Gastroesophageal sphincter (tissue), 3 donors: ENCODE measurements at regions not wholly inside any gene's neighbourhood (a gene's known extent, or its start where the extent isn't known, plus 50 kb on each side); places are given as distances from the start of the nearest gene placed in this dataset.

Source experiments
- EP300 ChIP-seq: sonication (generic); formaldehyde crosslinking; IDR thresholded peaks from one replicate; pipeline ENCODE4 v1.6.1; 2017; ENCODE audit warnings: antibody characterized with exemption, mild to moderate bottlenecking
- POLR2A ChIP-seq, 2 donors: fragments of 450-650 bp; IDR thresholded peaks; one replicate each; pipeline ENCODE4 v1.6.1; 2017; ENCODE audit warnings: antibody characterized with exemption in 2 of 2, mild to moderate bottlenecking in 2 of 2, moderate library complexity in 1 of 2
- POLR2AphosphoS5 ChIP-seq: sonication (generic); formaldehyde crosslinking; IDR thresholded peaks from one replicate; pipeline ENCODE4 v1.6.1; 2017; ENCODE audit warnings: antibody characterized with exemption
- TF ChIP-seq, protein P1 (sequence below), 4 experiments: fragments of 200-600 bp in 2 of 4; fragments of 450-650 bp in 2 of 4; sonication (generic) in 1 of 4; IDR thresholded peaks; one replicate each; pipeline ENCODE4 v1.5.1; 2017 to 2019; ENCODE audit warnings: antibody characterized with exemption in 4 of 4, mild to moderate bottlenecking in 2 of 4, moderate library complexity in 2 of 4

DNA sequence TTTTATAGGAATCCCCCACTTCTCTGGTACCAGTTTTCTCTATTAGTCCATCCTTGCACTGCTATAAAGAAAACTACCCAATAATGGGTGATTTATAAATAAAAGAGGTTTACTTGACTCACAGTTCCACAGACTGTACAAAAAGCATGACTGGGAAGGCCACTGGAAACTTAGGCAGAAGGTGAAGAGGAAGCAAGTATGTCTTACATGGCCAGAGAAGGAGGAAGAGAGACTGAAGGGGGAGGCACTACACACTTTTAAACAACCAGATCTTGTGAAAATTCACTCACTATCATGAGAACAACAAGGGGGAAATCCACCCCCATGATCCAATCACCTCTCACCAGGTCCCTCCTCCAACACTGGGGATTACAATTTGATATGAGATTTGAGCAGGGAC lies 68.9 kb upstream of the GNAZ start:
- TF ChIP-seq, protein P1, sequence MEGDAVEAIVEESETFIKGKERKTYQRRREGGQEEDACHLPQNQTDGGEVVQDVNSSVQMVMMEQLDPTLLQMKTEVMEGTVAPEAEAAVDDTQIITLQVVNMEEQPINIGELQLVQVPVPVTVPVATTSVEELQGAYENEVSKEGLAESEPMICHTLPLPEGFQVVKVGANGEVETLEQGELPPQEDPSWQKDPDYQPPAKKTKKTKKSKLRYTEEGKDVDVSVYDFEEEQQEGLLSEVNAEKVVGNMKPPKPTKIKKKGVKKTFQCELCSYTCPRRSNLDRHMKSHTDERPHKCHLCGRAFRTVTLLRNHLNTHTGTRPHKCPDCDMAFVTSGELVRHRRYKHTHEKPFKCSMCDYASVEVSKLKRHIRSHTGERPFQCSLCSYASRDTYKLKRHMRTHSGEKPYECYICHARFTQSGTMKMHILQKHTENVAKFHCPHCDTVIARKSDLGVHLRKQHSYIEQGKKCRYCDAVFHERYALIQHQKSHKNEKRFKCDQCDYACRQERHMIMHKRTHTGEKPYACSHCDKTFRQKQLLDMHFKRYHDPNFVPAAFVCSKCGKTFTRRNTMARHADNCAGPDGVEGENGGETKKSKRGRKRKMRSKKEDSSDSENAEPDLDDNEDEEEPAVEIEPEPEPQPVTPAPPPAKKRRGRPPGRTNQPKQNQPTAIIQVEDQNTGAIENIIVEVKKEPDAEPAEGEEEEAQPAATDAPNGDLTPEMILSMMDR (IDR thresholded peaks at IDR 0.05), result no peak
- TF ChIP-seq POLR2A (IDR thresholded peaks at IDR 0.05) (no peak), EP300 (no peak), POLR2AphosphoS5 (no peak)
